Memory B cell (primary cell): ENCODE measurements at regions not wholly inside any gene's neighbourhood (a gene's known extent, or its start where the extent isn't known, plus 50 kb on each side); places are given as distances from the start of the nearest gene placed in this dataset.

Experiments
- ATAC-seq: fragments of 150-1000 bp; cut with Tn5 transposase; 2 replicates; pipeline ENCODE4 v1.10.0; 2021; ENCODE audit warnings: low read depth, mild to moderate bottlenecking, moderate library complexity
- DNase-seq, 2 donors: peaks; one replicate each; pipeline ENCODE4 v3.0.0; 2022; ENCODE audit warnings: low spot score in 2 of 2
- H3K27ac Mint-ChIP-seq: one replicate; pipeline ENCODE4 v1.8.0; 2022; ENCODE audit warnings: mild to moderate bottlenecking, moderate library complexity, mixed read lengths
- H3K27me3 Mint-ChIP-seq: one replicate; pipeline ENCODE4 v1.8.0; 2022; ENCODE audit warnings: mixed read lengths
- H3K36me3 Mint-ChIP-seq: one replicate; pipeline ENCODE4 v1.8.0; 2022; ENCODE audit warnings: mild to moderate bottlenecking, mixed read lengths
- H3K4me1 Mint-ChIP-seq: one replicate; pipeline ENCODE4 v1.8.0; 2022; ENCODE audit warnings: mixed read lengths
- H3K4me3 Mint-ChIP-seq: one replicate; pipeline ENCODE4 v1.8.0; 2022; ENCODE audit warnings: mild to moderate bottlenecking, moderate library complexity, mixed read lengths
- H3K9me3 Mint-ChIP-seq: one replicate; pipeline ENCODE4 v1.8.0; 2022; ENCODE audit warnings: mixed read lengths

DNA sequence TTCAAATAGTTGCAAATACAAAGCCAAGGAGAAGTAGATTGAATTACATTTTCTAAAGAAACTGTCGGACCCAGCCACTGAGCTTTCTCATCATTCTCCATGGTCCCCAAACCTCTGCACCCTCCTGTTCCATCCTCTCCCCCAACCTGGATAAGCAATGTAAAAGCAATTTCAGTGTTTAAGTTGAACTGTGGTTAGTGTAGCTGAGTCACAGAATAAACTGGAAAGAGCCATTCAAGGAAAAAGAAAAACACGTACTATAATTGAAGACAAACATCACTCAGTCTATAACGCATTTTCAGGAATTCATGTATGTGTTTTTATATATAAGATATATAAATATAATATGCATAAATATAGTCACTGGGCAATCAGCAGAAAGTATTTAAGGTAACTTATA is 54.1 kb upstream of the TMEM161B start:
- Mint-ChIP-seq H3K27me3 (no peaks in the 10 kb centered on the region), H3K9me3 (peaks cover 2% of the 10 kb centered on the region), H3K4me1 (no peaks in the 10 kb centered on the region), H3K4me3 (no peak overlapping the region), H3K36me3 (peaks cover 1% of the 10 kb centered on the region), H3K27ac (no peak overlapping the region)
- ATAC-seq, result no peak
- no peak for DNase-seq
